ENCODE measurements at regions not wholly inside any gene's neighbourhood (a gene's known extent, or its start where the extent isn't known, plus 50 kb on each side); places are given as distances from the start of the nearest gene placed in this dataset.
"Not testable (repeated sequence)": the region's sequence is repeated elsewhere in the genome, so short reads cannot be mapped to it uniquely, and the experiment has no call there.

DNA sequence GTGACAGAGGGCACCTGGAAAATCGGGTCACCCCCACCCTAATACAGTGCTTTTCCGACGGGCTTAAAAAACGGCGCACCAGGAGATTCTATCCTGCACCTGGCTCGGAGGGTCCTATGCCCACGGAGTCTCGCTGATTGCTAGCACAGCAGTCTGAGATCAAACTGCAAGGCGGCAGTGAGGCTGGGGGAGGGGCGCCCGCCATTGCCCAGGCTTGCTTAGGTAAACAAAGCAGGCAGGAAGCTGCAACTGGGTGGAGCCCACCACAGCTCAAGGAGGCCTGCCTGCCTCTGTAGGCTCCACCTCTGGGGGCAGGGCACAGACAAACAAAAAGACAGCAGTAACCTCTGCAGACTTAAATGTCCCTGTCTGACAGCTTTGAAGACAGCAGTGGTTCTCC, 168.2 kb upstream of the SPIN4 start:
- not testable (repeated sequence) for H3K4me3 ChIP-seq (ENCODE audit: low read length); H3K9ac ChIP-seq (ENCODE audit: low read length); H3K9me3 ChIP-seq (ENCODE audit: control insufficient read depth, low read length); H3K27me3 ChIP-seq (replicated peaks; ENCODE audit: control insufficient read depth, insufficient read depth, low read length); H3K36me3 ChIP-seq (ENCODE audit: control insufficient read depth, insufficient read depth, low read length, severe bottlenecking); DNase-seq (ENCODE audit: low read depth)
- H3K4me1 ChIP-seq (ENCODE audit: control insufficient read depth, insufficient read depth, low read length): peaks cover 14% of the 10 kb centered on the region

DNA sequence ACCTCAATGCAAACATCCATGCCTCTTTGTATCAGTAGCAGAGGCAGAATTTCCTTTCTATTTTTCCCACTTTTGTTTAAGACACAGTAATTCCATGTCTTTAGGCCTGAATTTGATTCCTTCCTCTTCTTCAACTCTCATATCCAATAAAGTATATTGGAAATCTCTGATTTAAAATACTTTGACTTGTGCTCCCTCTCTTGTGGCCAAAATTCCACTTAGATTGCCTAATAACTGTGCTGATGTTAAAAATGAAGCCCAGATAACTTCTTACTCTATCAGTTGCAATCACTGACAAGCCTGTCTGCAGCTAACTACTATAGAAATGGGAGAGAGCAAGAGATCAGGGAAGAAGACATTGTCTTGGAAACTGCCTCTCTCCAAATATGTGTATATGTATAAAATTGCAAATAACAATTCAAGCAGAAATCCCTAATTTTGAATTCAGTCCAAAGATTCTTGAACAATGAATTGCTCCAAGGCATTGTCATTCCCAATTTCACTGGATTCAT, 163.5 kb upstream of the SPIN4 start:
- H3K4me3 ChIP-seq (ENCODE audit: low read length): no peak overlapping the region
- peaks cover 25% of the 10 kb centered on the region for H3K4me1 ChIP-seq (ENCODE audit: control insufficient read depth, insufficient read depth, low read length)
- no peaks in the 10 kb centered on the region for H3K9me3 ChIP-seq (ENCODE audit: control insufficient read depth, low read length)
- DNase-seq (ENCODE audit: low read depth): peak; percentile 34
- H3K9ac ChIP-seq (ENCODE audit: low read length): no peak overlapping the region
- no peaks in the 10 kb centered on the region for H3K27me3 ChIP-seq (replicated peaks; ENCODE audit: control insufficient read depth, insufficient read depth, low read length)
- no peaks in the 10 kb centered on the region for H3K36me3 ChIP-seq (ENCODE audit: control insufficient read depth, insufficient read depth, low read length, severe bottlenecking)

DNA sequence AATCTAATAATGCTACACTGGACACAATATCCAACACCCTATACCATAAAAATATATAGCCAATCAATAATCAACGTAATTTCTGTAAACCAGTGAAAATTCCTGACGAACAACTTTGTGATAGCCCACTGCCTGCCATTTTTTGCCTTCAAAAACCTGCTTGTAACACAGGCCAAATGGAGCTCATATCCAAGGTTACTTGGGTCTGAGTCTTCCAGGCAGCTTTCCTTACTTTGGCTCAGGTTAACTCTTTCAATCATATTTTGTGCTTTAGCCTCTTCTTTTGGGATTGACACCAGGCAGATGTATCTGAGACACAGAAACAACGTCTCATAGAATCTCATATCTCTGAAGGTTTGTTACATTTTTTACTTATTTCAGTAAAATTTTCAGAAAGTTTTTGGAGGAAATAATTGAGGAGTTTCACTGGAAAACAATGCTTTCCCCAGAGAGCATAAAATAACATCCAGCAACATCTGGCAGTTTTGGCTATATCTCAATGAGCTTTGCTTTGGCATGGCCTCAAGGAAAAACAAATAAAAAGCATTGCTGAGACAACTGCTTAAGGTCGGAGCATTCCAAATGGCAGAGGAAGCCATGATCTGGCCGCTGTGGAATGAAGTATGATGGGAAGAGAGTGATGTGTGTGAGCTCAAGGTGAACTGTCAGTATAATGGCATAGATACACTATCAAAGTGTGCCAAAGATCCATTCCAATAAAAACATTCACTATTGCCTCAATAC, 162.9 kb upstream of the SPIN4 start:
- DNase-seq (ENCODE audit: low read depth): peak; percentile 81
- H3K9ac ChIP-seq (ENCODE audit: low read length): no peak overlapping the region
- H3K36me3 ChIP-seq (ENCODE audit: control insufficient read depth, insufficient read depth, low read length, severe bottlenecking): no peaks in the 10 kb centered on the region
- H3K4me3 ChIP-seq (ENCODE audit: low read length): no peak overlapping the region
- no peaks in the 10 kb centered on the region for H3K9me3 ChIP-seq (ENCODE audit: control insufficient read depth, low read length)
- no peaks in the 10 kb centered on the region for H3K27me3 ChIP-seq (replicated peaks; ENCODE audit: control insufficient read depth, insufficient read depth, low read length)
- peaks cover 25% of the 10 kb centered on the region for H3K4me1 ChIP-seq (ENCODE audit: control insufficient read depth, insufficient read depth, low read length)

DNA sequence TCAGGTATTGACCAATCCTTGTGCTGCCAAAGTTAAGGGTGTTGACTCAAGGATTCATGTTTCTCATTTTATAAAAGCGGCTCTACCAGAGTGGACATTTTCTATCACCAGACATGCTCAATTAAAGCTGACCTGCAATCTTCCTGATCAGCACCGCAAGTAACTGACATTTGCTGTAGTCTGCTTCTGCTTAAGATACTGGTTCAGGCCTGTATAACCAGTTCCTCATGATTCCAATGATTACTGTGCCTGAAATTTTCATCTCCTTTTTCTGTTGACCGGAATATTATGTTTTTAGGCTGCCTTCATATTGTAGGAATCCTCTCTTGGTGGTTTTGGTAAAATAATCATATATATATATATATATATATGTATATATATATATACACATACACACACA, 160.2 kb upstream of the SPIN4 start:
- peaks cover 25% of the 10 kb centered on the region for H3K4me1 ChIP-seq (ENCODE audit: control insufficient read depth, insufficient read depth, low read length)
- no peaks in the 10 kb centered on the region for H3K36me3 ChIP-seq (ENCODE audit: control insufficient read depth, insufficient read depth, low read length, severe bottlenecking)
- H3K4me3 ChIP-seq (ENCODE audit: low read length): no peak overlapping the region
- DNase-seq (ENCODE audit: low read depth): no peak
- no peaks in the 10 kb centered on the region for H3K27me3 ChIP-seq (replicated peaks; ENCODE audit: control insufficient read depth, insufficient read depth, low read length)
- H3K9me3 ChIP-seq (ENCODE audit: control insufficient read depth, low read length): no peaks in the 10 kb centered on the region
- no peak overlapping the region for H3K9ac ChIP-seq (ENCODE audit: low read length)

DNA sequence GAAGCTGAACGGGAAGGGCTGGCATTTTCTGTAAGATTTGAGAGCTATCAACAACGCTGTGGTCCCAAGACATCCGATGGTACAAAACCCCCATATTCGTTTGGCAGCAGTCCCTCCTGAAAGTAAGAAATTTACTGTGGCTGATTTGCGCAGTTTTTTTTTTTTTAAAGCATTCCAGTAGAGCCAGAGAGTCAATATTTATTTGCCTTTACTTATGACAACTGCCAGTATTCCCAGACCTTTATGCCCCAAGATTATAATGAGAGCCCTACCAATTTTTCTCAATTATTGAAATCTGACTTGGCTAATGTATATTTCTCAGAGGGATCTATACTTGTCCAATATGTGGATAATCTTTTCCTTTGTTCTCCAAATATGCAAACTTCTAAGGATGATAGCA, 157.5 kb upstream of the SPIN4 start:
- Histone ChIP-seq H3K4me1 (ENCODE audit: control insufficient read depth, insufficient read depth, low read length) (peaks cover 6% of the 10 kb centered on the region), H3K4me3 (ENCODE audit: low read length) (no peak overlapping the region), H3K36me3 (ENCODE audit: control insufficient read depth, insufficient read depth, low read length, severe bottlenecking) (no peaks in the 10 kb centered on the region), H3K9me3 (ENCODE audit: control insufficient read depth, low read length) (no peaks in the 10 kb centered on the region), H3K9ac (ENCODE audit: low read length) (no peak overlapping the region), H3K27me3 (replicated peaks; ENCODE audit: control insufficient read depth, insufficient read depth, low read length) (no peaks in the 10 kb centered on the region)
- DNase-seq (ENCODE audit: low read depth): no peak

DNA sequence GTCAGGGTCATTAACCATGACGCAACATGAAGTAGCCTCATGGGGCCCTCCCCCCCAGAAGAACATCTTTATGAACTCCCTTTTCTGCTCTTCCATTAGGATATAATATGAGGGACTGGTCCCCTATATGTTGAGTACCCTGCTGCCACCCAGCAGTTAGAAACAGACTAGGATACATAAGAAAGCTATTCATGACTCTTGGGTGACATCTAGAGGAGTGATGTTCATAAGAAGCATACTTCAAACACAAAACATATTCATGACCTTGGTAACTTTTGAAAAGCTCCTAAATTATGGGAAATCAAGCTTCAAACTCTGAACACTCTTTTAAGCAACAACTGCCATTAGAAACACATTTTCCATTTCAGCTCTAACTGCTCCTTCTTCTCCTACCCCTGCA, 155.2 kb upstream of the SPIN4 start:
- H3K4me1 ChIP-seq (ENCODE audit: control insufficient read depth, insufficient read depth, low read length): no peaks in the 10 kb centered on the region
- no peaks in the 10 kb centered on the region for H3K36me3 ChIP-seq (ENCODE audit: control insufficient read depth, insufficient read depth, low read length, severe bottlenecking)
- no peak overlapping the region for H3K9ac ChIP-seq (ENCODE audit: low read length)
- no peaks in the 10 kb centered on the region for H3K9me3 ChIP-seq (ENCODE audit: control insufficient read depth, low read length)
- H3K27me3 ChIP-seq (replicated peaks; ENCODE audit: control insufficient read depth, insufficient read depth, low read length): no peaks in the 10 kb centered on the region
- peak; percentile 63 for DNase-seq (ENCODE audit: low read depth)
- H3K4me3 ChIP-seq (ENCODE audit: low read length): no peak overlapping the region

DNA sequence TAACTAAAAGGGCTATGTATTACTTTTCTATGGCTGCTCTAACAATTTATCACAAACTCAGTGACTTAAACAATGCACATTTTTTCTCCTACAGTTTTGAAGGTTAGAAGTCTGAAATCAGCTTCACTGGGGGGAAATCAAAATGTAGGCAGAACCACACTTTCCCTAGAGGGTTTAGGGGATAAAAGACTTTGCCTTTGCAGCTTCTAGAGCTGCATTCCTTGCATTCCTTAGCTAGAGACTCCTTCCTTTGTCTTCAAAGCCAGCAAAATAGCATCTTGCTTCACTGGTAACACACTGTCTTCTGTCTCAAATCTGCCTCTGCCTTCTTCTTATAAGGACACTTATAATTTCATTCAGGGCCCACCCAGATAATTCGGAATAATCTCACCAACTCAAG, 152.4 kb upstream of the SPIN4 start:
- H3K9ac ChIP-seq (ENCODE audit: low read length): no peak overlapping the region
- H3K9me3 ChIP-seq (ENCODE audit: control insufficient read depth, low read length): peaks cover 10% of the 10 kb centered on the region
- no peak overlapping the region for H3K4me3 ChIP-seq (ENCODE audit: low read length)
- DNase-seq (ENCODE audit: low read depth): peak; percentile 43
- H3K4me1 ChIP-seq (ENCODE audit: control insufficient read depth, insufficient read depth, low read length): no peaks in the 10 kb centered on the region
- no peaks in the 10 kb centered on the region for H3K27me3 ChIP-seq (replicated peaks; ENCODE audit: control insufficient read depth, insufficient read depth, low read length)
- no peaks in the 10 kb centered on the region for H3K36me3 ChIP-seq (ENCODE audit: control insufficient read depth, insufficient read depth, low read length, severe bottlenecking)

DNA sequence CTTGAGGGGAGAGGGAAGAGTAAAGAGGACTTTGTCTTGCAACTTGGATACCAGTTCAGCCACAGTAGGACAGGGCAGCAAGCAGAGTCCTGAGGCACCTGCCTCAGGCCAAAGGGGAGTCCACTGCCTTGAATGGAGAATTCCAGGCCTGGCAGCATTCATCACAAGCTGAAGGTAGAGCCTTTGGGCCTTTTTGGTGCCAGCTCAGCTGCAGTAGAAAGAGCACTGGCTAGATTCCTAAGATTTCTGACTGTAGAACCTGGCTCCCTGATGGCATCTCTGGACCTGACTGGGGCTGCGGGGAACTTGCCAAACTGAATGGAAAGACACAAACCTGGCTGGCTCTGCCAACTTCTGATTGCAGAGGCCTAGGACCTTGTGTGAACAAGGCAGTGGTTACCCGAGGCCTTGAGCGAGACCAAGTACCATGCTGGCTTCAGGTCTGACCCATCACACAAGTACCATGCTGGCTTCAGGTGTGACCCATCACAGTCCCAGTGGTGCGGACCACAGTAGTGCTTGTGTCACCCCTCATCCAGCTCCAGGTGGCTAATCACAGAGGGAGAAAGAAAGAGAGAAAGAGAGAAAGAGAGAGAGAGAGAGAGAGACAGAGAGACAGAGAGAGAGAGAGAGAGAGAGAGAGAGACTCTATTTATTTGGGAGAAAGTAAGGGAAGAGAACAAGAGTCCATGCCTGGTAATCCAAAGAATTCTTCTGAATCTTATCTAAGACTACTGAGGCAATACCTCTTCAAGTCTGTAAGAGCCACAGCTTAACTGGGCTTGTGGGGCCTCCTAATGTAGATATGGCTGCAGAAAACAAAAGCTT, 137.6 kb upstream of the SPIN4 start:
- H3K36me3 ChIP-seq (ENCODE audit: control insufficient read depth, insufficient read depth, low read length, severe bottlenecking): no peaks in the 10 kb centered on the region
- no peak for DNase-seq (ENCODE audit: low read depth)
- no peaks in the 10 kb centered on the region for H3K27me3 ChIP-seq (replicated peaks; ENCODE audit: control insufficient read depth, insufficient read depth, low read length)
- H3K9me3 ChIP-seq (ENCODE audit: control insufficient read depth, low read length): no peaks in the 10 kb centered on the region
- no peaks in the 10 kb centered on the region for H3K4me1 ChIP-seq (ENCODE audit: control insufficient read depth, insufficient read depth, low read length)
- no peak overlapping the region for H3K4me3 ChIP-seq (ENCODE audit: low read length)
- no peak overlapping the region for H3K9ac ChIP-seq (ENCODE audit: low read length)

DNA sequence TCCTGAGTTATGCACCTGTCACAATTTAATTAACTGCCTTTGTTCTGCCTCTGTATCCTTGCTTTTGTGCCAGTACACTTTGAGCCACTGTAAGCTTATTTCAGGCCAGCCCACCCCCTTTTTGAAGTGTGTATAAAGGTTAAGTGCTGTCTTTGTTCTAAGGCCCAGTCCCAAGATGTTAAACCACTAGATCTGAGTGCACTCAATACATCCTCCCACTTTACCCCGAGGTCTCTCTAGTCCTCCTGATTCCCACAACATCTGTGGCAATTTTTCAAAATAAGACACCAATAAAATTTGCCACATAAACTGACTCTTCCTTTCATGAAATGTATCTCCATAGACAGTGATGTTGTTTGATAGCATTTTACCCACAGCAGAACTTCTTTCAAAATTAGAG, 124.1 kb upstream of the SPIN4 start:
- H3K36me3 ChIP-seq (ENCODE audit: control insufficient read depth, insufficient read depth, low read length, severe bottlenecking): no peaks in the 10 kb centered on the region
- peaks cover 50% of the 10 kb centered on the region for H3K9me3 ChIP-seq (ENCODE audit: control insufficient read depth, low read length)
- H3K9ac ChIP-seq (ENCODE audit: low read length): no peak overlapping the region
- no peaks in the 10 kb centered on the region for H3K27me3 ChIP-seq (replicated peaks; ENCODE audit: control insufficient read depth, insufficient read depth, low read length)
- no peaks in the 10 kb centered on the region for H3K4me1 ChIP-seq (ENCODE audit: control insufficient read depth, insufficient read depth, low read length)
- no peak for DNase-seq (ENCODE audit: low read depth)
- no peak overlapping the region for H3K4me3 ChIP-seq (ENCODE audit: low read length)

DNA sequence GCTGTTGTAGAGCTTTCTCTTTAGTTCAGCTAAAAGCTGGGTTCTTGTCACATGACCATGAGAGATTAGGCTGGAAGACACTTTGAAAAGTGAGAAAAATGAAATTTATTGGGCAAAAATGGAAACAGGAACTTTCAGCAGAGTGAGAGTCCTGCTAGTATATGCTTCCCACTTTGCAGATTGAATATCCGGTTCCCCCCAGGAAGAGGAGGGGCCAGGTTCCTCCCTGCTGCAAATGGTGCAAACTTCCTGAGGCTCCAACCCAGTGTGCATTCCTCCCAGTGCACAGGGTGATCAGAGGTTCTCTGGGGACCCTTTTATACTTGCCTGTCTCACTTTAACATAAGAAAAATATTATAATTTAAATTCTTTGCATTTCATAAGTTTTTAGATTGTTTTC, 119.9 kb upstream of the SPIN4 start:
- Histone ChIP-seq H3K4me1 (ENCODE audit: control insufficient read depth, insufficient read depth, low read length) (no peaks in the 10 kb centered on the region), H3K9me3 (ENCODE audit: control insufficient read depth, low read length) (peaks cover 61% of the 10 kb centered on the region), H3K36me3 (ENCODE audit: control insufficient read depth, insufficient read depth, low read length, severe bottlenecking) (no peaks in the 10 kb centered on the region), H3K4me3 (ENCODE audit: low read length) (no peak overlapping the region), H3K27me3 (replicated peaks; ENCODE audit: control insufficient read depth, insufficient read depth, low read length) (no peaks in the 10 kb centered on the region), H3K9ac (ENCODE audit: low read length) (no peak overlapping the region)
- DNase-seq (ENCODE audit: low read depth): no peak

DNA sequence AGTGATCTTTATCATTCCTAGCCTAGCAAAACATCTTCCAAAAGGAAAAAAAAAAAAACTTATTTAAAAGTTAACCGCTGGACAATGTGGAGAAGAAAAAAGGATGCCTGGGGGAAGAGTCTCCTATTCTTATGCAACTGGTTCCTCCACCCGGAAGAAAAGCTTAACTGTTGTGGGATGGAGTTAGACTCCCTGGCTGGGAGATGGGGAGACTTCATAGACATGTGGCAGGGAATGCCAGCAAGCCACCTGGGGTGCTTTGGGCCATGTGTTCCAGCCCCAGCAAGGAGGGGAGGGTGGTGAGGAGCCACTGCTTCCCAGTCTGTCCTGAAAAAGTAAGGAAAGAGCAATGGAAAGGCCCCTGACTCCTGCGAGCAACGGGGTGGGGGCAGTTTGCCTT, 119.4 kb upstream of the SPIN4 start:
- H3K36me3 ChIP-seq (ENCODE audit: control insufficient read depth, insufficient read depth, low read length, severe bottlenecking): no peaks in the 10 kb centered on the region
- no peaks in the 10 kb centered on the region for H3K4me1 ChIP-seq (ENCODE audit: control insufficient read depth, insufficient read depth, low read length)
- H3K27me3 ChIP-seq (replicated peaks; ENCODE audit: control insufficient read depth, insufficient read depth, low read length): no peaks in the 10 kb centered on the region
- DNase-seq (ENCODE audit: low read depth): no peak
- no peak overlapping the region for H3K9ac ChIP-seq (ENCODE audit: low read length)
- H3K4me3 ChIP-seq (ENCODE audit: low read length): no peak overlapping the region
- peaks cover 56% of the 10 kb centered on the region for H3K9me3 ChIP-seq (ENCODE audit: control insufficient read depth, low read length)

Data from adipocyte (in vitro differentiated cells).